CD4-positive, alpha-beta memory T cell (primary cell): ENCODE measurements at regions not wholly inside any gene's neighbourhood (a gene's known extent, or its start where the extent isn't known, plus 50 kb on each side); places are given as distances from the start of the nearest gene placed in this dataset.
A peak's percentile ranks its signal among the peaks of the same experiment; 100 is the strongest.

Source experiments
- CTCF ChIA-PET: fragments of 350-600 bp; sonication (Branson Sonifier 250); formaldehyde crosslinking; loops from one replicate; lab custom pipeline; 2021; ENCODE audit warnings: inconsistent platforms; ENCODE audit not compliant: partially characterized antibody; lab: Charles Lee
- POLR2A ChIA-PET: fragments of 350-600 bp; sonication (Branson Sonifier 250); formaldehyde crosslinking; loops from one replicate; lab custom pipeline; 2021; ENCODE audit not compliant: partially characterized antibody; lab: Charles Lee
- DNase-seq, 5 donors: peaks; one replicate each; pipeline versions ENCODE4 v3.0.0 to v3.0.0-alpha.2; 2020 to 2022; ENCODE audit warnings: mixed read lengths in 1 of 5
- H3K27ac ChIP-seq: one replicate; pipeline ENCODE4 v1.7.0; 2013; ENCODE audit warnings: low read depth, low read length
- H3K27me3 ChIP-seq: 2 replicates; pipeline ENCODE4 v1.7.0; 2013; ENCODE audit warnings: mild to moderate bottlenecking, low read length, moderate library complexity; ENCODE audit not compliant: insufficient read depth
- H3K36me3 ChIP-seq: 2 replicates; pipeline ENCODE4 v1.7.0; 2013; ENCODE audit warnings: mild to moderate bottlenecking, low read length, moderate library complexity; ENCODE audit not compliant: insufficient read depth
- H3K4me1 ChIP-seq: 2 replicates; pipeline ENCODE4 v1.7.0; 2013; ENCODE audit warnings: mild to moderate bottlenecking, low read length, moderate library complexity; ENCODE audit not compliant: insufficient read depth
- H3K4me3 ChIP-seq, 2 donors: one replicate each; pipeline ENCODE4 v1.7.0; 2013; ENCODE audit warnings: low read length in 2 of 2, mild to moderate bottlenecking in 1 of 2
- H3K9me3 ChIP-seq, 2 donors: one replicate each; pipeline ENCODE4 v1.7.0; 2013; ENCODE audit warnings: low read length in 2 of 2, control low read depth in 1 of 2; ENCODE audit not compliant: control insufficient read depth in 1 of 2
- H3K27ac Mint-ChIP-seq, 7 donors: one replicate each; pipeline ENCODE4 v1.8.0; 2020 to 2021; ENCODE audit warnings: mixed read lengths in 7 of 7, mild to moderate bottlenecking in 6 of 7, inconsistent platforms in 3 of 7, moderate library complexity in 3 of 7
- H3K27me3 Mint-ChIP-seq, 2 donors: one replicate each; pipeline ENCODE4 v1.8.0; 2020 to 2021; ENCODE audit warnings: mixed read lengths in 2 of 2
- H3K36me3 Mint-ChIP-seq, 2 donors: one replicate each; pipeline ENCODE4 v1.8.0; 2020 to 2021; ENCODE audit warnings: mixed read lengths in 2 of 2, inconsistent platforms in 1 of 2, mild to moderate bottlenecking in 1 of 2
- H3K4me1 Mint-ChIP-seq, 4 donors: one replicate each; pipeline ENCODE4 v1.8.0; 2020 to 2021; ENCODE audit warnings: mixed read lengths in 4 of 4, mild to moderate bottlenecking in 1 of 4
- H3K4me3 Mint-ChIP-seq, 8 donors: one replicate each; pipeline ENCODE4 v1.8.0; 2020 to 2021; ENCODE audit warnings: mixed read lengths in 8 of 8, mild to moderate bottlenecking in 7 of 8, moderate library complexity in 6 of 8, inconsistent platforms in 3 of 8
- H3K9me3 Mint-ChIP-seq, 8 donors: one replicate each; pipeline ENCODE4 v1.8.0; 2020 to 2021; ENCODE audit warnings: mixed read lengths in 8 of 8, mild to moderate bottlenecking in 5 of 8, inconsistent platforms in 3 of 8, moderate library complexity in 1 of 8
- intact Hi-C: fragments of 100-400 bp; cut with micrococcal nuclease; formaldehyde crosslinking; loops from one replicate; pipeline ENCODE4 v1.15.1; 2023

DNA sequence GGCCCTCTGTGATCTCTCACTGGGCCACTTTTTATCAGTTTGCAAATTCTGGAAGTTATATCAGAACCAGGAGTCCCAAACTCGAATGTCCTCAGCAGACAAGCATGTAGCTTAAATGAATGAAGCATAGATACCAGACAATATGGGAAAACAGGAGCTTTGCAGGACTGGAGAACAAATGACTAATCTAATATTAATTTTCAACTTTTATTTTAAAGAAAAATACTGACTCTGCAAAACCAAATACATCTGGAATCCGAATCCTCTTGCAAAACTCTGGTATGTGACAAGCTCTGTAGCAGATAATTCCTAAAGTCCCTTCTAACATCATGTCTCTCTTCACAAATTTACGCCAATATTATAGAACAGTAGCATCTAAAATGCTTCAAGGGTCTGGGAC is 427.4 kb downstream of the TTLL7 start:
- intact Hi-C loops: no loop called here
- Histone ChIP-seq H3K27ac (no peak overlapping the region), H3K9me3 (no peaks in the 10 kb centered on the region), H3K36me3 (no peaks in the 10 kb centered on the region), H3K27me3 (no peaks in the 10 kb centered on the region), H3K4me1 (no peaks in the 10 kb centered on the region), H3K4me3 (no peak overlapping the region)
- Mint-ChIP-seq H3K36me3 (no peaks in the 10 kb centered on the region), H3K9me3 (peaks cover 0 to 5% (median under 1%) of the 10 kb centered on the region in 8 donors), H3K4me3 (no peak overlapping the region), H3K27ac (no peak overlapping the region), H3K27me3 (no peaks in the 10 kb centered on the region), H3K4me1 (peaks cover 0 to 2% (median 0%) of the 10 kb centered on the region in 4 donors)
- POLR2A ChIA-PET: no interaction called here
- no peak for DNase-seq
- CTCF ChIA-PET: no interaction called here

DNA sequence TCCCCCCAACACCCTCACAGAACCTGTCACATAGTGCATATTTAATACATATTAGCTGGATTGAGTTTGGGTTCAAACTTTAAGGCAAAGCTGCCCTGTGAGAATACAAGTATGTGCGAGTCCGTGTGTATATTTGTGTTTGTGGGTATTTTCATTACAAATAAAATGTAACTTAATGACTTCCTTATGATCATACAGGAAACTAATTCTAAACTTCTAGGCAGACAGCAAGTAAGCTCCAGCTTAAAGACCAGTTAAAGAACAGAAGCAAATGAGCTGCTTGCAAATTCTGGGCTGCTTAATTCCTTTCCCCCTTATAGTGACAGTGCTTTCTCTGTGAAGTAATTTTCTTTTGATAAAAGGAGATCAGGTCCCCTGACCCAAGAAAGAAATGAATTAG is 437.6 kb downstream of the TTLL7 start:
- CTCF ChIA-PET: no interaction called here
- POLR2A ChIA-PET: no interaction called here
- H3K9me3 Mint-ChIP-seq: peaks cover 0 to 7% (median 0%) of the 10 kb centered on the region in 8 donors

DNA sequence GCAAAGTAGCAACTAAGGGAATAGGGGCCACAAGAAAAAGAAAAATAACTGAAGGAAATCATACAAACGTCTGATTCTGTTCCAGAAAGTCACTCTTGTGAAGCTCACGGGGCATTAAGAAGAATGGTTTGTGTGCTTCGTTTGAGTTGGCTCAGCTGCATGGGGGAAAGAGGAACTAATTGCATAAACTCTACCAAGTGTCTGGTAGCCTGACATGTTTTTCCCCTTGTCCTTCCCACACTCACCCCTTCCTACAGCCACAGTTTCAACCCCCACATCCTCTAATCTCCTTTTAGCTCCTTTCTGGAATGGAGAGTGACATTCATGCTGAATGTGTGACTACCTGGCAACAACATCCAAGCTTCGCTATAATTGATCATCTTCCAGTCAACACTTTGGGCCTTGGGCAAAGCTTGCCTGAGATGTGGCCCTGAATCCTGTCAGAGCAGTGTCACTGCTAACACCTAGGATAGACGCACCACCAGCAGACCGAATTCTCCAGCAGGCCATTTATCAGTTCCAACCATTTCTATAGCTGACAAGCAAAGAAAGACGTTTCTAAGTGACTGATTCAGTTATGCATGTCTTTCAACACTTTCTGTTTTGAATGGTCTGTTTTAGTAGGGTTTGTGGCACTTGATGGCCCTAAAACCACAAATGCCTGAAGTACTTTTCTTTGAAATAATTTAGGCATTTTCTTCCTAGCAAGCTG is 439.6 kb downstream of the TTLL7 start:
- DNase-seq: no peak
- no peak overlapping the region for H3K27ac Mint-ChIP-seq
- no peaks in the 10 kb centered on the region for H3K27me3 ChIP-seq
- ChIA-PET POLR2A (no interaction called here), CTCF (no interaction called here)
- no peaks in the 10 kb centered on the region for H3K36me3 ChIP-seq
- no peaks in the 10 kb centered on the region for H3K4me1 ChIP-seq
- H3K27me3 Mint-ChIP-seq: no peaks in the 10 kb centered on the region
- H3K4me3 ChIP-seq: no peak overlapping the region
- H3K4me3 Mint-ChIP-seq: no peak overlapping the region
- H3K9me3 ChIP-seq: no peaks in the 10 kb centered on the region
- H3K9me3 Mint-ChIP-seq: peaks cover 0 to 6% (median 0%) of the 10 kb centered on the region in 8 donors
- intact Hi-C loops: no loop called here
- H3K36me3 Mint-ChIP-seq: no peaks in the 10 kb centered on the region
- no peaks in the 10 kb centered on the region for H3K4me1 Mint-ChIP-seq
- no peak overlapping the region for H3K27ac ChIP-seq

More for the DNA sequence above, 437.6 kb downstream of the TTLL7 start:
- H3K27ac ChIP-seq: no peak overlapping the region
- H3K36me3 Mint-ChIP-seq: no peaks in the 10 kb centered on the region
- no peaks in the 10 kb centered on the region for H3K27me3 Mint-ChIP-seq
- no peak overlapping the region for H3K4me3 Mint-ChIP-seq
- H3K27me3 ChIP-seq: no peaks in the 10 kb centered on the region
- H3K36me3 ChIP-seq: no peaks in the 10 kb centered on the region
- no peak overlapping the region for H3K27ac Mint-ChIP-seq
- H3K4me1 Mint-ChIP-seq: no peaks in the 10 kb centered on the region
- no peak overlapping the region for H3K4me3 ChIP-seq
- H3K9me3 ChIP-seq: no peaks in the 10 kb centered on the region
- intact Hi-C loops: no loop called here
- no peak for DNase-seq
- no peaks in the 10 kb centered on the region for H3K4me1 ChIP-seq

DNA sequence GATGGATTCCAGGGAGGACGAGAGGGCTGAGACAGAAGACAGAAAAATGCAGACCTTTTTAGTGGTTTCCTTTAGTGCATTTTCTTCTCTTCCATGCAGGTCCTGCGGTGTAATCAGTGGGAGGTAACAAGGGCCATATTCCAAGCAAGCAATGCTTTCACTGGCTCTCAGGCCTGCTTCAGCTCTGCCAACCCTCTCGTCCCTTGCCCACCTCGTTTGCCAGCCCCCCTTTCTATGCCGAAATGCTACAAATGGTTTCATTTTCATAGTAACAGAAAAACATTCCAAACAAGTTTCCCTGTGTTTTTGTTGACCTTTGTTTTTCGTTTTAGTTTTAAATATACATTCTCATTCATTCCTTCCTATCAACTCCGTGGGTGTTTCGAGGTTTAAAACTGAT is 443.1 kb downstream of the TTLL7 start:
- CTCF ChIA-PET: no interaction called here
- POLR2A ChIA-PET: interaction anchor here (0.6 kb wide), 1 partner anchor 804 kb away, joined by 3 read pairs; no protein-coding TSS in a partner anchor
- Histone ChIP-seq H3K4me1 (no peaks in the 10 kb centered on the region), H3K27me3 (no peaks in the 10 kb centered on the region), H3K4me3 (no peak overlapping the region), H3K36me3 (no peaks in the 10 kb centered on the region), H3K9me3 (no peaks in the 10 kb centered on the region), H3K27ac (no peak overlapping the region)
- intact Hi-C loops: no loop called here
- Mint-ChIP-seq H3K36me3 (no peaks in the 10 kb centered on the region), H3K4me1 (no peaks in the 10 kb centered on the region), H3K27ac (peak overlapping the region in 1 of 7 donors; percentile 21), H3K9me3 (peaks cover 0 to 2% (median 0%) of the 10 kb centered on the region in 8 donors), H3K27me3 (no peaks in the 10 kb centered on the region), H3K4me3 (no peak overlapping the region)
- DNase-seq: no peak

DNA sequence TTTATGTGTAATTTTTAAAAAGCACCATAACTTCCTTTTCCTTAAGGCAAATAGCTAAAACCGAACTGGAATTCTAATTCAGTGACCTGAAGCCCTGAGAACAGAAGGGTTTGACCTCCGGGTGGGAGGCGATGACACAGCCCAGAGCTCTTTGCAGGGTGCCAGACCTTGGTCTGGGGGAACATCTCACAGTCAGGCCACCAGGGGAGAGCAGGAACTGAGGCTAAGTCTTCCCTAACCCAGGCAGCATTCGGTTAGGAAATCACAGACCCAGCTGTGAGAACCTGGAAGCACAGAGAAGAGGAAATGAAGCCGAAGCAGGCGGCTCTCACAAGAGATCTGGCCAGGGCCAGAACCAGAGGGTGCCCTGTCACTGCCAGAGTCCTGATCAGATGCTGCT is 444.8 kb downstream of the TTLL7 start:
- H3K27ac ChIP-seq: no peak overlapping the region
- Mint-ChIP-seq H3K9me3 (peaks cover 0 to 6% (median 0%) of the 10 kb centered on the region in 8 donors), H3K4me1 (no peaks in the 10 kb centered on the region), H3K36me3 (no peaks in the 10 kb centered on the region), H3K27me3 (no peaks in the 10 kb centered on the region), H3K27ac (peak overlapping the region in 1 of 7 donors; percentile 64), H3K4me3 (no peak overlapping the region)
- H3K4me3 ChIP-seq: no peak overlapping the region
- no peaks in the 10 kb centered on the region for H3K36me3 ChIP-seq
- H3K4me1 ChIP-seq: no peaks in the 10 kb centered on the region
- no peak for DNase-seq
- ChIA-PET POLR2A (interaction anchor here (0.9 kb wide), 1 partner anchor 46 kb away, joined by 3 read pairs; no protein-coding TSS in a partner anchor), CTCF (no interaction called here)
- H3K27me3 ChIP-seq: no peaks in the 10 kb centered on the region
- no peaks in the 10 kb centered on the region for H3K9me3 ChIP-seq
- intact Hi-C loops: no loop called here

DNA sequence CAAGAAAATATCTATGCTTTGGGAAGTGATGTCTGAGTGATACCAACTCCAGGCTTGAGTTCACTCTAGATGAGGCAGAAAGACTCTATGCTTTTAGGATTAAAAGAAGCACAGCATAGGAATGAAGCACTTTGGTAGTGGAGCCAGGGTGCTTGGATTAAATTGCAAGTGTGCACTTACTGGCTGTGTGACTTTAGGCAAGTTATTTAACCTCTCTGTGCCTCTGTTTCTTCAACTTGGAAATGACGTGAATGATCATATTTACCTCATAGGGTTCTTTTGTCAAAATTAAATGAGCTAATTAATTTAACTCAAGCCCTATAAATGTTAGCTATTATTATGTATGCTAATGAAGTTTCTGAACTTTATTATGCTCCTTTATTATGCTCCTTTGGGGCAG is 446.1 kb downstream of the TTLL7 start:
- Mint-ChIP-seq H3K36me3 (no peaks in the 10 kb centered on the region), H3K9me3 (peaks cover 0 to 6% (median 0%) of the 10 kb centered on the region in 8 donors), H3K4me3 (no peak overlapping the region), H3K27me3 (no peaks in the 10 kb centered on the region), H3K27ac (no peak overlapping the region), H3K4me1 (no peaks in the 10 kb centered on the region)
- Histone ChIP-seq H3K36me3 (no peaks in the 10 kb centered on the region), H3K27me3 (no peaks in the 10 kb centered on the region), H3K4me1 (no peaks in the 10 kb centered on the region), H3K4me3 (no peak overlapping the region), H3K27ac (no peak overlapping the region), H3K9me3 (no peaks in the 10 kb centered on the region)
- intact Hi-C loops: no loop called here
- ChIA-PET POLR2A (no interaction called here), CTCF (no interaction called here)
- DNase-seq: no peak

DNA sequence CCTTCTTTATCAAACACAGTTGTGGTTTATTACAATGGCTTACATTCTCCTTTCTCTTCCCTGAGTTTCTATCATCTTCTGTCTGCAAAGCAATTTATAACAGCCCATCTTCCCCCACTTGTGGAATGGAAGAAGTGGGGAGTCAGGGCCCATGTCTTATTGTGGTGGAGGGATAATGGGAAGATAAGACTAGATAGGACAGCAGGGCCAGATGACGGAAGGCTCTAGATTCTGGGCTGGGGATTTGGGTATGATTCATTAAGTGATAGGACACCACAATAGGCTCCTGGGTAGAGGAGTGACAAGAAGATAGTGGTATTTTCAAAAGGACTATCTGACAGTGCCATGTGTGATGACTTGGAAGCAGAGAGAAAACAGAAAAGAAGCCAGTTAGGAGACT is 450.6 kb downstream of the TTLL7 start:
- Mint-ChIP-seq H3K27ac (no peak overlapping the region), H3K4me1 (peaks cover 0 to 6% (median 1%) of the 10 kb centered on the region in 4 donors), H3K4me3 (no peak overlapping the region), H3K27me3 (no peaks in the 10 kb centered on the region), H3K36me3 (no peaks in the 10 kb centered on the region), H3K9me3 (peaks cover 0 to 11% (median 0%) of the 10 kb centered on the region in 8 donors)
- Histone ChIP-seq H3K27me3 (no peaks in the 10 kb centered on the region), H3K27ac (no peak overlapping the region), H3K4me1 (no peaks in the 10 kb centered on the region), H3K4me3 (no peak overlapping the region), H3K36me3 (no peaks in the 10 kb centered on the region), H3K9me3 (no peaks in the 10 kb centered on the region)
- POLR2A ChIA-PET: no interaction called here
- CTCF ChIA-PET: no interaction called here
- intact Hi-C loops: no loop called here
- no peak for DNase-seq
